Spinal cord (tissue), 9 donors: ENCODE measurements at regions not wholly inside any gene's neighbourhood (a gene's known extent, or its start where the extent isn't known, plus 50 kb on each side); places are given as distances from the start of the nearest gene placed in this dataset.

Experiments
- DNase-seq, 6 donors: peaks; one replicate each; pipeline versions ENCODE4 v3.0.0 to v3.0.0-alpha.2; 2013 to 2015; ENCODE audit warnings: low spot score in 6 of 6, low read depth in 4 of 6
- H3K27ac ChIP-seq: one replicate; pipeline ENCODE4 v1.5.1; 2013; ENCODE audit warnings: low read depth, low read length, control low read depth
- H3K27me3 ChIP-seq: one replicate; pipeline ENCODE4 v1.6.1; 2013; ENCODE audit warnings: low read length; ENCODE audit not compliant: control insufficient read depth, insufficient read depth
- H3K36me3 ChIP-seq: one replicate; pipeline ENCODE4 v1.6.1; 2013; ENCODE audit warnings: low read length; ENCODE audit not compliant: control insufficient read depth, insufficient read depth
- H3K4me1 ChIP-seq: one replicate; pipeline ENCODE4 v1.6.1; 2013; ENCODE audit warnings: low read length; ENCODE audit not compliant: control insufficient read depth, insufficient read depth
- H3K4me3 ChIP-seq: one replicate; pipeline ENCODE4 v1.5.1; 2013; ENCODE audit warnings: low read depth, low read length, control low read depth
- H3K9me3 ChIP-seq: one replicate; pipeline ENCODE4 v1.6.1; 2013; ENCODE audit warnings: low read length; ENCODE audit not compliant: control insufficient read depth, insufficient read depth
- WGBS: methylation state at CpG from one replicate; pipeline ENCODE4 v1.1.5; 2013; ENCODE audit warnings: missing lambda C conversion rate; ENCODE audit not compliant: insufficient coverage; 5-methylcytosine and 5-hydroxymethylcytosine counted together
- donor health status: healthy.

- Histone ChIP-seq H3K9me3 (no peaks in the 10 kb centered on the region), H3K36me3 (no peaks in the 10 kb centered on the region), H3K27ac (no peak overlapping the region), H3K4me1 (no peaks in the 10 kb centered on the region), H3K4me3 (no peak overlapping the region), H3K27me3 (no peaks in the 10 kb centered on the region)
- WGBS, result 100% methylated on average over 1 of the region's 2 CpGs
- DNase-seq, result no peak
These were observed 251.8 kb upstream of the USP24 start for GRCh38 chr1:55466921-55467320.

DNA sequence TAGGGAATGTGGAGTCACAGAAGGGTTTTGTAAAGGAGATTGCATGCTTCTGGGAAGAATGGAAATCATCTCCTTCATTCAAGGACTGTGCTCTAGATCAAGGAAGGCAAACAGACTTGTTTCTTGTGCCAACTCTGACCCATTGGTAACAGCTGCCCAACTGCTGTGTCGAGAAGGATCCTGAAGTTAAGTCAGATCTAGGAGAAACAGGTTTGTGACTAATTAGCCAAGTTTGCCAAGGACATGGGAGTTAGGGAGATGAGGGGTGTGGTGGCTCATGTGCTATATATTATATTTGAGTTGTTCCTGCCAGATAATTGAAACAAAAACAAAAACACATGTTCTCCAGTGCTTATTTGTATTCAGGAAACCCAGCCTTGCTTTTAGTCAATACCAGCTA is 251.2 kb upstream of the USP24 start:
- Histone ChIP-seq H3K4me3 (no peak overlapping the region), H3K9me3 (no peaks in the 10 kb centered on the region), H3K27me3 (no peaks in the 10 kb centered on the region), H3K36me3 (no peaks in the 10 kb centered on the region), H3K27ac (no peak overlapping the region), H3K4me1 (no peaks in the 10 kb centered on the region)
- WGBS, result no CpG with 5 or more reads among the region's 1 CpG
- DNase-seq, result no peak

- H3K4me1 ChIP-seq, result no peaks in the 10 kb centered on the region
- no peaks in the 10 kb centered on the region for H3K27me3 ChIP-seq
- no peaks in the 10 kb centered on the region for H3K36me3 ChIP-seq
- DNase-seq, result no peak
- WGBS, result 100% methylated on average over 1 of the region's 1 CpG
- no peak overlapping the region for H3K4me3 ChIP-seq
- no peaks in the 10 kb centered on the region for H3K9me3 ChIP-seq
- H3K27ac ChIP-seq, result no peak overlapping the region
These were observed 249.4 kb upstream of the USP24 start for GRCh38 chr1:55464550-55464949.

GRCh38 chr1:55463814-55464475 is 248.8 kb upstream of the USP24 start:
- WGBS, result 92% methylated on average over 6 of the region's 10 CpGs
- H3K9me3 ChIP-seq, result no peaks in the 10 kb centered on the region
- DNase-seq, result no peak
- H3K36me3 ChIP-seq, result no peaks in the 10 kb centered on the region
- H3K4me1 ChIP-seq, result no peaks in the 10 kb centered on the region
- no peak overlapping the region for H3K27ac ChIP-seq
- no peak overlapping the region for H3K4me3 ChIP-seq
- no peaks in the 10 kb centered on the region for H3K27me3 ChIP-seq

GRCh38 chr1:55457874-55458273 is 242.7 kb upstream of the USP24 start:
- Histone ChIP-seq H3K27me3 (no peaks in the 10 kb centered on the region), H3K9me3 (peaks cover 5% of the 10 kb centered on the region), H3K27ac (no peak overlapping the region), H3K4me3 (no peak overlapping the region), H3K36me3 (no peaks in the 10 kb centered on the region), H3K4me1 (no peaks in the 10 kb centered on the region)
- no peak for DNase-seq
- 100% methylated on average over 1 of the region's 2 CpGs for WGBS

DNA sequence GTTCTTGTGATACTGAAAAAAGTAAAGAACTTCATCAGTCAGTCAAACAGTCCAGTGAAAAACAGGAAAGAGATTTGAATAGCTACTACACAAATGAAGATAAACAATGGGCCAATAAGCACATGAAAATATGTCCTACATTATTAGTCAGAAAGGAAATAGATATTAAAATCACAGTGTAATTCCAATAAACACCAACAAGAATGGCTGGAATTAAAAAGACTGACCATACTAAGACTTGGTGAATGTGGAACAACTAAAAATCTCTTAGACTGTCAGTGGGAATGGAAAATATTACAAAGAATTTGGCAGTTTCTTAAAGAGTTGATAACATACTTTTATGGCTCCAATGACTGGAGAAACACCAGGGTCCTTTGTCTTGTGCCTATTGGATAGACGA is 241.8 kb upstream of the USP24 start:
- 93% methylated on average over 1 of the region's 1 CpG for WGBS
- peaks cover 5% of the 10 kb centered on the region for H3K9me3 ChIP-seq
- H3K27me3 ChIP-seq, result no peaks in the 10 kb centered on the region
- H3K4me1 ChIP-seq, result no peaks in the 10 kb centered on the region
- no peak overlapping the region for H3K4me3 ChIP-seq
- DNase-seq, result no peak
- no peak overlapping the region for H3K27ac ChIP-seq
- H3K36me3 ChIP-seq, result no peaks in the 10 kb centered on the region

DNA sequence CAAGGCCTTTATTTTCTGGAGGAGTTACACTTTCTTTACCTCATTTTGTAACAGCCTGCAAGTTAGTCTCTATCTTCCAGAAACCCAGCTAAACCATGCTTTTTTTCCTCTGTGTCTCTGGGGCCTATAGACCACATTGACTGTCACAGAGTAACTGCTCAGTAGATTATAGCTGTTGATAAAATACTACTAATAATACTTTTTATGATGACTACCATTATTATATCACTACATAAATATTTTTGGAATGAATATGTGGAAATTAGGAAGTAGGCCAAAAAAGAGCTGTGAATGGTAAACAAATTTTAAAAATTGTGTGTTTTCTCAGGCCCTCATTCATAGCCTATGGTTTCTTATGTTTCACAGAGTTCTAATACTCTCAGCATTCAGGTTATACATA is 233.1 kb upstream of the USP24 start:
- H3K27me3 ChIP-seq, result no peaks in the 10 kb centered on the region
- H3K4me3 ChIP-seq, result no peak overlapping the region
- no peaks in the 10 kb centered on the region for H3K4me1 ChIP-seq
- DNase-seq, result no peak
- no peaks in the 10 kb centered on the region for H3K9me3 ChIP-seq
- no peaks in the 10 kb centered on the region for H3K36me3 ChIP-seq
- H3K27ac ChIP-seq, result no peak overlapping the region

GRCh38 chr1:55447488-55447887 is 232.3 kb upstream of the USP24 start:
- Histone ChIP-seq H3K27me3 (no peaks in the 10 kb centered on the region), H3K4me1 (no peaks in the 10 kb centered on the region), H3K4me3 (no peak overlapping the region), H3K27ac (no peak overlapping the region), H3K36me3 (no peaks in the 10 kb centered on the region), H3K9me3 (no peaks in the 10 kb centered on the region)
- no peak for DNase-seq
- WGBS, result no CpG with 5 or more reads among the region's 2 CpGs

DNA sequence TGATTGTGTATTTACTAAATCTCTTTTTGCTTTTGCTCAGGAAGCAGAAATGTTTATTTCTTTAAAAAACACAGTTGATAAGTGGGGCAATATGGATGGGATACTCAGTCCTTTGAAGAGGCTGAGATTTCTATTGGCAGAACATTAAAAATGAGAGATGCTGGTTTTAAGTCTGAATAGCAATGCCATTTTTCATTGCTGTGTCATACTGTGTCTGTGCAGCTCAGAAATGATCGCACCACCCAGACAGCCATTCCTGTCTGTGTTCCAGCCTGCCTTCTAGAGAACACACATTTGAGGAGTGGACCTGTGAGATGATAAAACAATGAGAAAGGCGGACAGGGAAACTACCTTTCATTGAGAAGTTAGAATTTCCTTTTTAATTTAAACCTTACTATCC is 231.2 kb upstream of the USP24 start:
- H3K9me3 ChIP-seq, result no peaks in the 10 kb centered on the region
- no peak for DNase-seq
- no peak overlapping the region for H3K4me3 ChIP-seq
- WGBS, result 100% methylated on average over 1 of the region's 2 CpGs
- no peak overlapping the region for H3K27ac ChIP-seq
- H3K36me3 ChIP-seq, result no peaks in the 10 kb centered on the region
- no peaks in the 10 kb centered on the region for H3K27me3 ChIP-seq
- no peaks in the 10 kb centered on the region for H3K4me1 ChIP-seq

DNA sequence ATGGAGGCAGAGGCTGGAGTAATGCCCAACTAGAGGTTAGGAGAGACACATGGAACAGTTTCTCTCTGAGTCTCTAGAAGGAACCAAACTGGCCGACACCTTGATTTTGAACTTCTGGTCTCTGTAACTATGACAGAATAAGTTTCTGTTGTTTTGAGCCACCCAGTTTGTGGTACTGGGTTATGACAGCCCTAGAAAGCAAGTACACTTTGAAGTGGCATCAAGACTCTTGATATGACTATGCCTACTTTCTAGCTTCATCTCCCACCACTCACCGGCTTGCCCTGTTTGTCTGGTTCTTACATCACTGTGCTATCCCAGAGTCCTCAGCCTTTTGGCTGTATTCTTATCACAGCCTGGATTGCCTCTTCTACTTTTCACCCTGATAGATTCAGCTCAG is 230.3 kb upstream of the USP24 start:
- WGBS, result 100% methylated on average over 1 of the region's 2 CpGs
- H3K9me3 ChIP-seq, result no peaks in the 10 kb centered on the region
- H3K27me3 ChIP-seq, result no peaks in the 10 kb centered on the region
- H3K36me3 ChIP-seq, result no peaks in the 10 kb centered on the region
- no peak for DNase-seq
- no peaks in the 10 kb centered on the region for H3K4me1 ChIP-seq
- H3K27ac ChIP-seq, result no peak overlapping the region
- no peak overlapping the region for H3K4me3 ChIP-seq
